ENCODE measurements at regions not wholly inside any gene's neighbourhood (a gene's known extent, or its start where the extent isn't known, plus 50 kb on each side); places are given as distances from the start of the nearest gene placed in this dataset.

- CTCF ChIA-PET = no interaction called here
- intact Hi-C loops (cut with micrococcal nuclease; ENCODE audit: unreplicated experiment) = no loop called here
- no peaks in the 10 kb centered on the region for H3K79me2 ChIP-seq (ENCODE audit: control insufficient read depth, insufficient read depth, low read length)
- TF ChIP-seq TCF3 (IDR thresholded peaks at IDR 0.05; ENCODE audit: borderline replicate concordance, insufficient read depth, low read depth, low read length) (no peak), NFIC (IDR thresholded peaks at IDR 0.05; ENCODE audit: low read depth, low read length) (no peak), CBX3 (IDR thresholded peaks at IDR 0.05; ENCODE audit: borderline replicate concordance, low read depth) (no peak), EED (IDR thresholded peaks at IDR 0.05; ENCODE audit: low read depth) (no peak), ETV6 (conservative IDR thresholded peaks at IDR 0.05 in 1 of 2, IDR thresholded peaks at IDR 0.05 in 1 of 2; ENCODE audit: borderline replicate concordance in 1 of 2, low read depth in 1 of 2) (no peak), SUPT20H (IDR thresholded peaks at IDR 0.05; ENCODE audit: borderline replicate concordance, control insufficient read depth, low read depth, low read length) (no peak), ZNF274 (IDR thresholded peaks at IDR 0.05; ENCODE audit: insufficient read depth, insufficient read length) (no peak), ZNF207 (IDR thresholded peaks at IDR 0.05; ENCODE audit: borderline replicate concordance) (no peak), IKZF2 (IDR thresholded peaks at IDR 0.05) (no peak), BCLAF1 (IDR thresholded peaks at IDR 0.05) (no peak), ZNF24 (IDR thresholded peaks at IDR 0.05) (no peak), ZBTB33 (IDR thresholded peaks at IDR 0.05) (no peak), TAF1 (IDR thresholded peaks at IDR 0.05; ENCODE audit: borderline replicate concordance, low read depth, low read length) (no peak), CBX5 (IDR thresholded peaks at IDR 0.05; ENCODE audit: low read depth) (no peak), SRF (IDR thresholded peaks at IDR 0.05; ENCODE audit: low read depth in 2 of 2, low read length in 2 of 2) (no peak), CHD4 (IDR thresholded peaks at IDR 0.05) (no peak), ZBTB4 (CRISPR knock-in tag; IDR thresholded peaks at IDR 0.05) (no peak)
Observed at GRCh38 chr13:40187841-40188591, 478.4 kb downstream of the FOXO1 start.

More at GRCh38 chr13:40187841-40188591, 478.4 kb downstream of the FOXO1 start:
- ChIA-PET RAD21 (ENCODE audit: unreplicated experiment) (no interaction called here), SMC1A (ENCODE audit: uncharacterized antibody, unreplicated experiment) (no interaction called here), POLR2A (no interaction called here)
- no peak overlapping the region for H3K4me2 ChIP-seq (ENCODE audit: control insufficient read depth, insufficient read depth)
- no peaks in the 10 kb centered on the region for H4K20me1 ChIP-seq (ENCODE audit: control insufficient read depth, insufficient read depth)
- no peaks in the 10 kb centered on the region for H3K9me3 ChIP-seq (replicated peaks; ENCODE audit: control insufficient read depth, insufficient read depth, low read length)
- no peak overlapping the region for H3K9ac ChIP-seq (ENCODE audit: control insufficient read depth, insufficient read depth, low read length)
- H2AFZ ChIP-seq (ENCODE audit: control insufficient read depth, low read depth, low read length) = no peak overlapping the region
- 80% methylated on average over 27 of the region's 27 CpGs for WGBS (ENCODE audit: insufficient coverage, insufficient replicate concordance, low lambda C conversion rate, missing lambda C conversion rate)
- no peak overlapping the region for H3K27ac ChIP-seq (ENCODE audit: control insufficient read depth, insufficient read depth)
- DNase-seq (ENCODE audit: low read depth, low spot score) (no peak), ATAC-seq (no peak), FAIRE-seq (no peak)
- in situ Hi-C loops (cut with MboI) = no loop called here
- no peaks in the 10 kb centered on the region for H3K36me3 ChIP-seq (ENCODE audit: control insufficient read depth in 2 of 2, insufficient read depth in 2 of 2, low read length in 1 of 2)
- H3K4me1 ChIP-seq (ENCODE audit: control insufficient read depth, insufficient read depth, low read length) = no peaks in the 10 kb centered on the region
- no peak overlapping the region for H3K4me3 ChIP-seq
- BruUV-seq (replicated peaks) = no TSS peak
- H3K27me3 ChIP-seq (replicated peaks in 1 of 2; ENCODE audit: control insufficient read depth in 2 of 2, insufficient read depth in 2 of 2, low read length in 1 of 2) = peaks cover 3 to 4% of the 10 kb centered on the region in 2 experiments
